GM12878 (cell line): ENCODE measurements at regions not wholly inside any gene's neighbourhood (a gene's known extent, or its start where the extent isn't known, plus 50 kb on each side); places are given as distances from the start of the nearest gene placed in this dataset.

ENCODE experiments used
- ATAC-seq: fragments of 200-7000 bp; cut with Tn5 transposase; 3 replicates; pipeline ENCODE4 v1.9.1; 2020; ENCODE audit warnings: mild to moderate bottlenecking, moderate library complexity
- BruUV-seq: library from RNA; stranded (reverse); fragments of 400-500 nt; replicated peaks from 2 replicates; lab custom pipeline; 2021; lab: Mats Ljungman, UMichigan
- CTCF ChIA-PET: fragments of 300-600 bp; sonication (Branson Sonifier 250); formaldehyde crosslinking; extraction: SDS; loops from one replicate; lab custom pipeline; 2021; ENCODE audit warnings: inconsistent platforms; lab: Yijun Ruan, JAX
- POLR2A ChIA-PET: fragments of 350-600 bp; formaldehyde crosslinking; extraction: SDS; loops from one replicate; lab custom pipeline; 2021; ENCODE audit warnings: inconsistent platforms; lab: Charles Lee
- RAD21 ChIA-PET: fragments of 300-600 bp; sonication (Branson Sonifier 250); formaldehyde crosslinking; loops from one replicate; lab custom pipeline; 2023; ENCODE audit warnings: antibody characterized with exemption; ENCODE audit not compliant: unreplicated experiment; lab: Charles Lee
- SMC1A ChIA-PET: fragments of 300-600 bp; sonication (Branson Sonifier 250); formaldehyde crosslinking; loops from one replicate; lab custom pipeline; 2023; ENCODE audit not compliant: unreplicated experiment, uncharacterized antibody; lab: Charles Lee
- DNase-seq: peaks from one replicate; pipeline ENCODE4 v3.0.0-alpha.2; 2011; ENCODE audit warnings: low read depth, low spot score
- FAIRE-seq: peaks from 3 replicates; lab custom pipeline; 2011; peaks lifted over from hg19 to GRCh38; lab: Jason Lieb, UNC
- H2AFZ ChIP-seq: 2 replicates; pipeline ENCODE4 v1.6.0; 2011; ENCODE audit warnings: low read depth, low read length, control low read depth; ENCODE audit not compliant: control insufficient read depth
- H3K27ac ChIP-seq: 2 replicates; pipeline ENCODE4 v1.5.1; 2011; ENCODE audit warnings: control low read depth; ENCODE audit not compliant: control insufficient read depth, insufficient read depth
- H3K27me3 ChIP-seq, 2 experiments: replicated peaks in 1 of 2; 2 replicates each; pipeline versions ENCODE4 v1.6.0 to v1.6.1; 2011; ENCODE audit warnings: low read length in 1 of 2; ENCODE audit not compliant: control insufficient read depth in 2 of 2, insufficient read depth in 2 of 2
- H3K36me3 ChIP-seq, 2 experiments: 2 replicates each; pipeline ENCODE4 v1.5.1; 2011; ENCODE audit warnings: low read length in 1 of 2; ENCODE audit not compliant: control insufficient read depth in 2 of 2, insufficient read depth in 2 of 2
- H3K4me1 ChIP-seq: 2 replicates; pipeline ENCODE4 v1.6.1; 2011; ENCODE audit warnings: mild to moderate bottlenecking, low read length, moderate library complexity, mixed read lengths; ENCODE audit not compliant: control insufficient read depth, insufficient read depth
- H3K4me2 ChIP-seq: 2 replicates; pipeline ENCODE4 v1.6.0; 2011; ENCODE audit warnings: control low read depth; ENCODE audit not compliant: control insufficient read depth, insufficient read depth
- H3K4me3 ChIP-seq: fragments of 200-600 bp; sonication (generic); 2 replicates; pipeline ENCODE4 v1.5.1; 2016
- H3K79me2 ChIP-seq: 2 replicates; pipeline ENCODE4 v1.6.0; 2011; ENCODE audit warnings: low read length; ENCODE audit not compliant: control insufficient read depth, insufficient read depth
- H3K9ac ChIP-seq: 2 replicates; pipeline ENCODE4 v1.8.0; 2011; ENCODE audit warnings: low read length, control low read depth, mixed read lengths; ENCODE audit not compliant: control insufficient read depth, insufficient read depth
- H3K9me3 ChIP-seq: replicated peaks from 3 replicates; pipeline ENCODE4 v1.5.1; 2011; ENCODE audit warnings: mild to moderate bottlenecking, low read length; ENCODE audit not compliant: control insufficient read depth, insufficient read depth
- H4K20me1 ChIP-seq: 2 replicates; pipeline ENCODE4 v1.6.0; 2011; ENCODE audit not compliant: control insufficient read depth, insufficient read depth
- CREM ChIP-seq: IDR thresholded peaks from 2 replicates; pipeline ENCODE4 v1.6.1; 2014; ENCODE audit warnings: antibody characterized with exemption, low read depth
- EZH2 ChIP-seq: IDR thresholded peaks from 2 replicates; pipeline ENCODE4 v1.6.1; 2012; ENCODE audit warnings: low read depth, mild to moderate bottlenecking, control low read depth, inconsistent platforms, low read length, borderline replicate concordance; ENCODE audit not compliant: control insufficient read depth
- PAX5 ChIP-seq: IDR thresholded peaks from 2 replicates; pipeline ENCODE4 v1.6.1; 2011; ENCODE audit warnings: low read depth, low read length, borderline replicate concordance
- STAT1 ChIP-seq: fragments of 450-650 bp; conservative IDR thresholded peaks from 2 replicates; pipeline ENCODE4 v1.6.1; 2014; ENCODE audit warnings: antibody characterized with exemption, mild to moderate bottlenecking
- ZNF592 ChIP-seq: fragments of 450-650 bp; IDR thresholded peaks from 2 replicates; pipeline ENCODE4 v1.6.1; 2017; ENCODE audit warnings: mild to moderate bottlenecking, moderate library complexity
- WGBS: methylation state at CpG from one replicate; pipeline ENCODE4 v1.1.6; 2016; ENCODE audit warnings: low lambda C conversion rate; ENCODE audit not compliant: insufficient replicate concordance, insufficient coverage; ENCODE audit errors: missing lambda C conversion rate; 5-methylcytosine and 5-hydroxymethylcytosine counted together
- in situ Hi-C: fragments of 300-500 bp; cut with MboI; formaldehyde crosslinking; loops from 9 replicates; pipeline ENCODE4 v1.14.3; 2018; ENCODE audit warnings: mixed read lengths
- intact Hi-C: fragments of 100-400 bp; cut with micrococcal nuclease; formaldehyde crosslinking; loops from one replicate; pipeline ENCODE4 v1.14.2; 2022; ENCODE audit not compliant: unreplicated experiment

GRCh38 chr7:23955600-23956149 lies 245.7 kb downstream of the STK31 start (continued):
- no peak for TF ChIP-seq ZNF592
- no peak for TF ChIP-seq STAT1
- TF ChIP-seq CREM, result no peak
- TF ChIP-seq, all 136 proteins: peak for 0

DNA sequence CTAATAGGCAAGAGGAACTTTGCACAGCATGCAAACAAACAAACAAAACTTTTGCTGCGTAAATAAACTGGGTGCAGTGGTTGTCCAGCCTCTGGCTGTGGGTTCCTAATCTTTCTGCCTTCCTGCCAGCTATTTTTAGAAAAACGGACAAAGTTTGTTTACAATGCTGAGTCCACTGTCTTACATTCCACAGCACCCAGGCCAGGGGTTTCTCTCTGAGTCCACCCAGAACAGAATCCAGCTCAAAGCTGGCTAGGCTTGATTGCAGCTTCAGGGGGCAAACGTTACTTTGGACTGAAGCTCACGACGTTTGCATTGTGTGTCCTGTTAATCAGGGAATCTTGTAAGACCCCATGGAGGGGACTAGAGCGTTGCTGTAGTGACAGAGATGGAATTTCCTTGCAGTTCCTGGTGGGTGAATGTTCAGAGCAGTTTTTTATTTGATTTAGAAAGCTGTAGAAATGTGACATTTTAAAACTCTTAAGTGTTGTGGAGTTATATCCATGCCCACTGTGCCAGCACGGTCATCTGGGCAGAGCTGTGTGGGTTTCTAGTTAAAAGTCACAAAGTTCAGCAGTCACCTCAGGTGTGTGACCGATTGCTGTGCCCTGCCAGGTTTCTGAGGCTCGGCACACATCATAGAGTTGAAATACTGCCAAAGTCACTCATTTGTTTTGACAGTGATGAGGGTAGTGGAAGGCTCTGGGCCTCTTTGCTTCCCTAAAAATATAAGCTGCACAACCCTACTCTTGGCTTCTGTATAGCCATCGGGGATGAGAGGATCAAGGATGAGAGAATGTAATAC lies 247.0 kb downstream of the STK31 start:
- no peak for TF ChIP-seq PAX5
- TF ChIP-seq EZH2, result no peak
- no peak overlapping the region for H3K9ac ChIP-seq
- no TSS peak for BruUV-seq
- H3K79me2 ChIP-seq, result no peaks in the 10 kb centered on the region
- no peaks in the 10 kb centered on the region for H3K27me3 ChIP-seq
- H3K36me3 ChIP-seq, result no peaks in the 10 kb centered on the region
- ATAC-seq (no peak), FAIRE-seq (no peak), DNase-seq (no peak)
- no peaks in the 10 kb centered on the region for H3K4me1 ChIP-seq
- SMC1A ChIA-PET, result no interaction called here
- H3K4me2 ChIP-seq, result no peak overlapping the region
- in situ Hi-C loops, result no loop called here
- WGBS, result 27% methylated on average over 10 of the region's 10 CpGs
- intact Hi-C loops, result no loop called here
- no peaks in the 10 kb centered on the region; the same call in 1 of the 3 replicates for H3K9me3 ChIP-seq
- H3K4me3 ChIP-seq, result no peak overlapping the region
- no peaks in the 10 kb centered on the region for H4K20me1 ChIP-seq
- CTCF ChIA-PET, result interaction anchor here (1.6 kb wide), 1 partner anchor 11 kb away, joined by 3 read pairs; no protein-coding TSS in a partner anchor
- RAD21 ChIA-PET, result no interaction called here
- no peak overlapping the region for H2AFZ ChIP-seq
- POLR2A ChIA-PET, result no interaction called here
- no peak overlapping the region for H3K27ac ChIP-seq
